GM12891 (cell line): ENCODE measurements at regions not wholly inside any gene's neighbourhood (a gene's known extent, or its start where the extent isn't known, plus 50 kb on each side); places are given as distances from the start of the nearest gene placed in this dataset.

Experiments
- POLR2A ChIP-seq: IDR thresholded peaks from 2 replicates; pipeline ENCODE4 v1.6.1; 2011; ENCODE audit warnings: low read depth, low read length, control low read depth
- POLR2AphosphoS5 ChIP-seq: IDR thresholded peaks from 2 replicates; pipeline ENCODE4 v1.6.1; 2011; ENCODE audit warnings: low read depth, low read length, control low read depth
- SPI1 ChIP-seq: IDR thresholded peaks from 2 replicates; pipeline ENCODE4 v1.6.1; 2011; ENCODE audit warnings: low read depth, low read length, control low read depth
- TAF1 ChIP-seq: IDR thresholded peaks from 2 replicates; pipeline ENCODE4 v1.6.1; 2011; ENCODE audit warnings: low read depth, low read length, control low read depth

DNA sequence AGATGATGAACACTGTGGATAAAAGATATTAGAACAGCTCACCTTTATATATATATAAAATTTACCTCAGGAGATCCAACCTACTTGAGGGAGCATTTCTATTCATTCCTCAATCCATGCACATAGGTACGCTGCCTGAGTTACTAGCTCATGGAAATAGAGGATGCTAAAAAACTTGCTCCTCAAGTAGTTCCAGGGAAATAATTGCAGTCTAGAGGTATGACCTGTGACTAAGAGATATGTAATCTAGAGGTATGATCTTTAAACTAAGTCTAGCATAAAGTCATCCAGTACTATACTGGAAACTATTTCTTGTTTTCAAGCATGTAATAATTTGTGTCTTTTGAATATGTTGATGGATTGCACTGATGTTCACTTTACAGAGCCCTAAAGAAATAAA is 471.2 kb downstream of the TAF11L14 start:
- no peak for TF ChIP-seq TAF1
- no peak for TF ChIP-seq POLR2A
- no peak for TF ChIP-seq POLR2AphosphoS5
- TF ChIP-seq SPI1: no peak
